Astrocyte (in vitro differentiated cells and primary cell): ENCODE measurements at regions not wholly inside any gene's neighbourhood (a gene's known extent, or its start where the extent isn't known, plus 50 kb on each side); places are given as distances from the start of the nearest gene placed in this dataset.

Source experiments
- DNase-seq: peaks from one replicate; pipeline ENCODE4 v3.0.0-alpha.2; 2010; ENCODE audit warnings: low read depth
- FAIRE-seq: peaks from 2 replicates; lab custom pipeline; 2011; peaks lifted over from hg19 to GRCh38; lab: Jason Lieb, UNC
- H2AFZ ChIP-seq: 2 replicates; pipeline ENCODE4 v1.6.0; 2012; ENCODE audit warnings: low read depth, low read length, inconsistent platforms
- H3K27ac ChIP-seq: 2 replicates; pipeline ENCODE4 v1.5.1; 2011; ENCODE audit warnings: low read depth, low read length, inconsistent platforms
- H3K27me3 ChIP-seq: 2 replicates; pipeline ENCODE4 v1.6.0; 2011; ENCODE audit warnings: low read length, inconsistent platforms; ENCODE audit not compliant: insufficient read depth
- H3K36me3 ChIP-seq: 2 replicates; pipeline ENCODE4 v1.5.1; 2011; ENCODE audit warnings: low read length, inconsistent platforms; ENCODE audit not compliant: insufficient read depth
- H3K4me1 ChIP-seq: 2 replicates; pipeline ENCODE4 v1.5.1; 2011; ENCODE audit warnings: low read length, inconsistent platforms; ENCODE audit not compliant: insufficient read depth
- H3K4me2 ChIP-seq: 2 replicates; pipeline ENCODE4 v1.6.0; 2012; ENCODE audit warnings: low read length, inconsistent platforms
- H3K4me3 ChIP-seq: 2 replicates; pipeline ENCODE4 v1.5.1; 2011; ENCODE audit warnings: low read depth, mild to moderate bottlenecking, low read length, inconsistent platforms; ENCODE audit not compliant: insufficient read depth
- H3K79me2 ChIP-seq: 2 replicates; pipeline ENCODE4 v1.6.0; 2012; ENCODE audit warnings: mild to moderate bottlenecking, low read length, inconsistent platforms; ENCODE audit not compliant: insufficient read depth
- H3K9ac ChIP-seq: 2 replicates; pipeline ENCODE4 v1.6.0; 2012; ENCODE audit warnings: mild to moderate bottlenecking, low read length, inconsistent platforms
- H3K9me3 ChIP-seq: 2 replicates; pipeline ENCODE4 v1.5.1; 2012; ENCODE audit warnings: low read depth, mild to moderate bottlenecking, low read length, inconsistent platforms; ENCODE audit not compliant: insufficient read depth
- H4K20me1 ChIP-seq: 2 replicates; pipeline ENCODE4 v1.6.0; 2012; ENCODE audit warnings: low read length, inconsistent platforms; ENCODE audit not compliant: insufficient read depth
- H3K27ac Mint-ChIP-seq: one replicate; pipeline ENCODE4 v1.8.0; 2021; ENCODE audit warnings: mild to moderate bottlenecking, mixed read lengths; ENCODE audit not compliant: unreplicated experiment
- H3K27me3 Mint-ChIP-seq: one replicate; pipeline ENCODE4 v1.8.0; 2021; ENCODE audit warnings: low read depth, mixed read lengths; ENCODE audit not compliant: unreplicated experiment
- H3K36me3 Mint-ChIP-seq: one replicate; pipeline ENCODE4 v1.8.0; 2021; ENCODE audit warnings: low read depth, mixed read lengths; ENCODE audit not compliant: unreplicated experiment
- H3K4me1 Mint-ChIP-seq: one replicate; pipeline ENCODE4 v1.8.0; 2021; ENCODE audit warnings: low read depth, mixed read lengths; ENCODE audit not compliant: unreplicated experiment
- H3K4me3 Mint-ChIP-seq: one replicate; pipeline ENCODE4 v1.8.0; 2021; ENCODE audit warnings: mild to moderate bottlenecking, moderate library complexity, mixed read lengths; ENCODE audit not compliant: unreplicated experiment
- H3K9me3 Mint-ChIP-seq: one replicate; pipeline ENCODE4 v1.8.0; 2021; ENCODE audit warnings: mild to moderate bottlenecking, mixed read lengths; ENCODE audit not compliant: unreplicated experiment
- EZH2 ChIP-seq: IDR thresholded peaks from 2 replicates; pipeline ENCODE4 v1.6.1; 2012; ENCODE audit warnings: mild to moderate bottlenecking, low read length, inconsistent platforms; ENCODE audit not compliant: insufficient read depth
- TF ChIP-seq, protein P1 (sequence below): IDR thresholded peaks from 2 replicates; pipeline ENCODE4 v1.5.1; 2011; ENCODE audit warnings: low read depth, mild to moderate bottlenecking, inconsistent platforms, low read length, moderate library complexity; ENCODE audit not compliant: insufficient read depth

DNA sequence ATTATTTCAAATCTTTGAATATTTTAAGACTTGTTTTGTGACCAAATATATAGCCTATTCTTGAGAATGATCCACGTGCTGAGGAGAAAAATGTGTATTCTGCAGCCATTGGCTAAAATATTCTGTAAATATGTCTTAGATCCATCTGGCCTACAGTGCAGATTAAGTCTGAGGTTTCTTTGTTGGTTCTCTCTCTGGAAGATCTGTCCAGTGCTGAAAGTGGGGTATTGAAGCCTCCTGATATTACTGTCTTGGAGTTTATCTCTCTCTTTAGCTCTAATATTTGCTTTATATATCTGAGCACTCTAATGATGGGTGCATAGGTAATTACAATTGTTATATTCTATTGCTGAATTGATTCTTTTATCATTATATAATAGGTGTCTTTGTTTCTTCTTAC lies 617.4 kb upstream of the LRFN5 start:
- FAIRE-seq = no peak
- TF ChIP-seq, protein P1, sequence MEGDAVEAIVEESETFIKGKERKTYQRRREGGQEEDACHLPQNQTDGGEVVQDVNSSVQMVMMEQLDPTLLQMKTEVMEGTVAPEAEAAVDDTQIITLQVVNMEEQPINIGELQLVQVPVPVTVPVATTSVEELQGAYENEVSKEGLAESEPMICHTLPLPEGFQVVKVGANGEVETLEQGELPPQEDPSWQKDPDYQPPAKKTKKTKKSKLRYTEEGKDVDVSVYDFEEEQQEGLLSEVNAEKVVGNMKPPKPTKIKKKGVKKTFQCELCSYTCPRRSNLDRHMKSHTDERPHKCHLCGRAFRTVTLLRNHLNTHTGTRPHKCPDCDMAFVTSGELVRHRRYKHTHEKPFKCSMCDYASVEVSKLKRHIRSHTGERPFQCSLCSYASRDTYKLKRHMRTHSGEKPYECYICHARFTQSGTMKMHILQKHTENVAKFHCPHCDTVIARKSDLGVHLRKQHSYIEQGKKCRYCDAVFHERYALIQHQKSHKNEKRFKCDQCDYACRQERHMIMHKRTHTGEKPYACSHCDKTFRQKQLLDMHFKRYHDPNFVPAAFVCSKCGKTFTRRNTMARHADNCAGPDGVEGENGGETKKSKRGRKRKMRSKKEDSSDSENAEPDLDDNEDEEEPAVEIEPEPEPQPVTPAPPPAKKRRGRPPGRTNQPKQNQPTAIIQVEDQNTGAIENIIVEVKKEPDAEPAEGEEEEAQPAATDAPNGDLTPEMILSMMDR = no peak
- TF ChIP-seq EZH2 = no peak

GRCh38 chr14:40987481-40987880 lies 619.2 kb upstream of the LRFN5 start:
- Histone ChIP-seq H3K4me2 (no peak overlapping the region), H3K36me3 (no peaks in the 10 kb centered on the region), H3K9ac (no peak overlapping the region), H3K9me3 (no peaks in the 10 kb centered on the region), H3K4me3 (no peak overlapping the region), H3K27ac (no peak overlapping the region), H3K27me3 (no peaks in the 10 kb centered on the region), H4K20me1 (no peaks in the 10 kb centered on the region), H3K79me2 (no peaks in the 10 kb centered on the region), H2AFZ (no peak overlapping the region), H3K4me1 (no peaks in the 10 kb centered on the region)
- TF ChIP-seq, protein P1 = no peak
- no peak for TF ChIP-seq EZH2
- H3K36me3 Mint-ChIP-seq = no peaks in the 10 kb centered on the region
- DNase-seq = no peak
- H3K27me3 Mint-ChIP-seq = no peaks in the 10 kb centered on the region
- no peak for FAIRE-seq
- no peak overlapping the region for H3K4me3 Mint-ChIP-seq
- H3K4me1 Mint-ChIP-seq = no peaks in the 10 kb centered on the region
- H3K9me3 Mint-ChIP-seq = no peaks in the 10 kb centered on the region
- H3K27ac Mint-ChIP-seq = no peak overlapping the region

More for the DNA sequence above, 617.4 kb upstream of the LRFN5 start:
- H3K9me3 ChIP-seq = no peaks in the 10 kb centered on the region
- no peak overlapping the region for H3K4me3 ChIP-seq
- no peaks in the 10 kb centered on the region for H3K4me1 Mint-ChIP-seq
- H3K9me3 Mint-ChIP-seq = peaks cover 2% of the 10 kb centered on the region
- H3K27me3 ChIP-seq = no peaks in the 10 kb centered on the region
- no peak overlapping the region for H3K9ac ChIP-seq
- no peaks in the 10 kb centered on the region for H3K79me2 ChIP-seq
- H3K27ac Mint-ChIP-seq = no peak overlapping the region
- no peak overlapping the region for H3K4me2 ChIP-seq
- H2AFZ ChIP-seq = no peak overlapping the region
- no peaks in the 10 kb centered on the region for H3K36me3 Mint-ChIP-seq
- H3K4me3 Mint-ChIP-seq = no peak overlapping the region
- no peak for DNase-seq
- no peak overlapping the region for H3K27ac ChIP-seq
- no peaks in the 10 kb centered on the region for H3K4me1 ChIP-seq
- no peaks in the 10 kb centered on the region for H4K20me1 ChIP-seq
- no peaks in the 10 kb centered on the region for H3K36me3 ChIP-seq
- H3K27me3 Mint-ChIP-seq = no peaks in the 10 kb centered on the region

GRCh38 chr14:40986655-40987054 lies 620.0 kb upstream of the LRFN5 start:
- Mint-ChIP-seq H3K36me3 (no peaks in the 10 kb centered on the region), H3K4me3 (no peak overlapping the region)
- TF ChIP-seq, protein P1 = no peak
- no peak for TF ChIP-seq EZH2

More at GRCh38 chr14:40986655-40987054, 620.0 kb upstream of the LRFN5 start:
- Mint-ChIP-seq H3K27me3 (no peaks in the 10 kb centered on the region), H3K9me3 (no peaks in the 10 kb centered on the region), H3K27ac (no peak overlapping the region), H3K4me1 (no peaks in the 10 kb centered on the region)
- Histone ChIP-seq H3K9ac (no peak overlapping the region), H4K20me1 (no peaks in the 10 kb centered on the region), H3K4me1 (no peaks in the 10 kb centered on the region), H3K27ac (no peak overlapping the region), H3K9me3 (no peaks in the 10 kb centered on the region), H2AFZ (no peak overlapping the region), H3K27me3 (no peaks in the 10 kb centered on the region), H3K4me3 (no peak overlapping the region), H3K79me2 (no peaks in the 10 kb centered on the region), H3K36me3 (no peaks in the 10 kb centered on the region), H3K4me2 (no peak overlapping the region)
- DNase-seq = no peak
- no peak for FAIRE-seq
